ENCODE measurements at regions not wholly inside any gene's neighbourhood (a gene's known extent, or its start where the extent isn't known, plus 50 kb on each side); places are given as distances from the start of the nearest gene placed in this dataset.

DNA sequence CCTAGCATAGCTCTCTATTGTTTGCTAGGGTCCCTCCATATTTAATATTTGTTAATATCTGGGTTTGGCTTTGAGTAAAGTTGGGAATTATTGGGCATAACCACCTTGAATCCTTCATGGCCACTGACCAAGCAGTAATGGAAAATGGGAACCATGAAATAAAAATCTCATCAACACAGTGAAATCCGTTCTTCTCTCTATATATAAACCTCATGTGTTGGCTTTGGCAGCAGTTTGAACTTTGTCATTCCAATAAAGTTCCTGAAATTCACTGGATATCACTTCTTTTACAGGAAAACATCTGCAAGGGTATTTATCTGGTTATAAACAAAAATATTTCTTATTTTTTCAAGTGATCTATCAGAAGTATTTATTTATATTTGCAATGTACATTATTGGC, 93.0 kb upstream of the MPDZ start:
- Histone ChIP-seq H3K36me3 (no peaks in the 10 kb centered on the region), H3K27me3 (no peaks in the 10 kb centered on the region), H3K4me3 (no peak overlapping the region), H3K9me3 (no peaks in the 10 kb centered on the region), H3K27ac (no peak overlapping the region), H3K4me1 (no peaks in the 10 kb centered on the region)
- no peak for TF ChIP-seq POLR2AphosphoS5 (IDR thresholded peaks at IDR 0.05)
- no peak for TF ChIP-seq EP300 (IDR thresholded peaks at IDR 0.05)
- no peak for TF ChIP-seq POLR2A (IDR thresholded peaks at IDR 0.05)
- TF ChIP-seq, protein P1, sequence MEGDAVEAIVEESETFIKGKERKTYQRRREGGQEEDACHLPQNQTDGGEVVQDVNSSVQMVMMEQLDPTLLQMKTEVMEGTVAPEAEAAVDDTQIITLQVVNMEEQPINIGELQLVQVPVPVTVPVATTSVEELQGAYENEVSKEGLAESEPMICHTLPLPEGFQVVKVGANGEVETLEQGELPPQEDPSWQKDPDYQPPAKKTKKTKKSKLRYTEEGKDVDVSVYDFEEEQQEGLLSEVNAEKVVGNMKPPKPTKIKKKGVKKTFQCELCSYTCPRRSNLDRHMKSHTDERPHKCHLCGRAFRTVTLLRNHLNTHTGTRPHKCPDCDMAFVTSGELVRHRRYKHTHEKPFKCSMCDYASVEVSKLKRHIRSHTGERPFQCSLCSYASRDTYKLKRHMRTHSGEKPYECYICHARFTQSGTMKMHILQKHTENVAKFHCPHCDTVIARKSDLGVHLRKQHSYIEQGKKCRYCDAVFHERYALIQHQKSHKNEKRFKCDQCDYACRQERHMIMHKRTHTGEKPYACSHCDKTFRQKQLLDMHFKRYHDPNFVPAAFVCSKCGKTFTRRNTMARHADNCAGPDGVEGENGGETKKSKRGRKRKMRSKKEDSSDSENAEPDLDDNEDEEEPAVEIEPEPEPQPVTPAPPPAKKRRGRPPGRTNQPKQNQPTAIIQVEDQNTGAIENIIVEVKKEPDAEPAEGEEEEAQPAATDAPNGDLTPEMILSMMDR (IDR thresholded peaks at IDR 0.05), result no peak
- ATAC-seq, result no peak
- 20 to 38% methylated on average over 1 of the region's 1 CpG for WGBS, 2 donors (ENCODE audit: low coverage in 1 of 2)

DNA sequence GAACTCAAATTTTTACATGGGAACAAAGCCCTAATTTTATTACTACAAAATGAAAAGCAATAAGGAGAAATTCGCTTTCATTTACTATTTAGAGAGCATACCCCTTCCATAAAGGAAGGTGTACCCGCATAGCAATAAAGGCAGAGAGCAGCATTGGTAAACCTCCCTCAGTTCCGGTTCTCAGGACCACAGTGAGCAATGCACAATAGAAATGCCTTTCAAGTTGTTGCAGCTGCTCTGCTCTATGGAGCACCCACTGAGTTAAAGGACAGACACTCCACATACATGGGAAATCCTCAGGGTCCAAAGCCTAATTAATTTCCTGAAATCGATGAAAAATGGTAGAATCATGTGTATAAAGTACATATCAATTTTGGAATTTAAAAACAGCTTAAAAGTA, 89.9 kb upstream of the MPDZ start:
- Histone ChIP-seq H3K36me3 (no peaks in the 10 kb centered on the region), H3K27me3 (no peaks in the 10 kb centered on the region), H3K27ac (no peak overlapping the region), H3K4me3 (no peak overlapping the region), H3K9me3 (no peaks in the 10 kb centered on the region), H3K4me1 (peaks cover 0 to 6% (median 0%) of the 10 kb centered on the region in 3 donors)
- no peak for ATAC-seq
- 85% methylated on average over 4 of the region's 4 CpGs; no CpG with 5 or more reads in 1 of the 2 donors for WGBS, 2 donors (ENCODE audit: low coverage in 1 of 2)
- TF ChIP-seq, protein P1 (IDR thresholded peaks at IDR 0.05), result no peak
- TF ChIP-seq EP300 (IDR thresholded peaks at IDR 0.05), result no peak
- TF ChIP-seq POLR2A (IDR thresholded peaks at IDR 0.05), result no peak
- TF ChIP-seq POLR2AphosphoS5 (IDR thresholded peaks at IDR 0.05), result no peak

DNA sequence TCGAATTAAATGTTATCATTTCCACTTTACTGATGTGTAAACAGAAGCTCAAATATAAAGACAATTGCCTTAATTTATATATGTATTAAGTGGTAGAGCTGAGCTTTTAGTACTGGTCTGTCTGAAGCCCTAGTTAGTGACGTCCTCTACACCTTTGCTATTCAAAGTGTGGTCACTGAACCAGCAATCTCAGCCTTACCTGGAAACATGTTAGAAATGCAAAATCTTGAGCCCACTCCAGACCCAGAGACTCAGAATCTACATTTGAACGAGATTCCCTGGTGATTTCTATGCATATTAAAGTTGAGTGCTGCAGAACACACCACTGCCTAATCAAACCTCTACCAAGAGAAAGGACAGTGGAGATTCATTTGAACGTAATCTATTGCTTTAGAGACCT, 88.3 kb upstream of the MPDZ start:
- Histone ChIP-seq H3K27ac (no peak overlapping the region), H3K36me3 (no peaks in the 10 kb centered on the region), H3K27me3 (no peaks in the 10 kb centered on the region), H3K4me1 (peaks cover 0 to 7% (median 0%) of the 10 kb centered on the region in 3 donors), H3K9me3 (no peaks in the 10 kb centered on the region), H3K4me3 (no peak overlapping the region)
- 71 to 93% methylated on average over 4 of the region's 4 CpGs for WGBS, 2 donors (ENCODE audit: low coverage in 1 of 2)
- no peak for TF ChIP-seq EP300 (IDR thresholded peaks at IDR 0.05)
- TF ChIP-seq POLR2AphosphoS5 (IDR thresholded peaks at IDR 0.05), result no peak
- TF ChIP-seq, protein P1 (IDR thresholded peaks at IDR 0.05), result no peak
- no peak for TF ChIP-seq POLR2A (IDR thresholded peaks at IDR 0.05)
- ATAC-seq, result no peak

DNA sequence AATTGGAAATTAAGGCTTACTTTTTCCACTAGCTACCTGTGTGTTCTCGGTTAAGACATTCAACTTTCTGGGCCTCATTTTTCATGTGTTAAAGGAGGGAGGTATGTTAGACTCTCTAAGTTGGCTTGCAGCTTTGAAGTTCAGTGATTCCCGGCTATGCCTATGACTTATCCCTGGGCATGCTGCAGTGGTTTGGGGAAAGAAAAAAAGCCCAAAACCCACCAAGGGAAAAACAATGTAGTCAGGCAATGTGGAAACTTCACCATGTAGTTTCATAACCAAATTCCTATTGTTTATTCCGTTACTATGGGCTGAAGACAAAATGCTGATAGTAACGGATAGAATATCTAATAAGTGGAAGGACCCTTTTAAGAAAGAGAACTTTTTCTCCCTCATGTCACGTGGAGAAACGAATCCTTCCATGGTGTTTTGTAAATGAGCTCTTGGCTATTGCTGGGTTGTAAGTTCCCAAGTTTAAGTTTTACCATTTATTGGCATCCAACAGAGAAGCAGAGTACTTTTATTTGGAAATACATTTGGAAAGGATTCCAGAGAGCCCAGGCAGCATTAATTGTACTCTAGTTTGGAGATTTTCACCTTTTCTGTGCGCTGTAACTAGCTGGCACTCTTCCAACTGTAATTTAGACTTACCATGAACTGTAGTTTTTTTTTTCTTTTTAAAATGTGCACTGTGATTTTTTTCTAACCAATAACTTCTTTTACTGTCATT, 84.9 kb upstream of the MPDZ start:
- H3K9me3 ChIP-seq, result no peaks in the 10 kb centered on the region
- peak; percentile 61 for ATAC-seq
- no peaks in the 10 kb centered on the region for H3K36me3 ChIP-seq
- WGBS, 2 donors (ENCODE audit: low coverage in 1 of 2), result 43 to 47% methylated on average over 7 of the region's 7 CpGs
- TF ChIP-seq POLR2AphosphoS5 (IDR thresholded peaks at IDR 0.05) (no peak), EP300 (IDR thresholded peaks at IDR 0.05) (no peak), POLR2A (IDR thresholded peaks at IDR 0.05) (no peak)
- TF ChIP-seq, protein P1 (IDR thresholded peaks at IDR 0.05), result no peak
- H3K27me3 ChIP-seq, result no peaks in the 10 kb centered on the region
- no peak overlapping the region for H3K4me3 ChIP-seq
- H3K27ac ChIP-seq, result no peak overlapping the region
- peaks cover 0 to 14% (median 0%) of the 10 kb centered on the region in 3 donors for H3K4me1 ChIP-seq

DNA sequence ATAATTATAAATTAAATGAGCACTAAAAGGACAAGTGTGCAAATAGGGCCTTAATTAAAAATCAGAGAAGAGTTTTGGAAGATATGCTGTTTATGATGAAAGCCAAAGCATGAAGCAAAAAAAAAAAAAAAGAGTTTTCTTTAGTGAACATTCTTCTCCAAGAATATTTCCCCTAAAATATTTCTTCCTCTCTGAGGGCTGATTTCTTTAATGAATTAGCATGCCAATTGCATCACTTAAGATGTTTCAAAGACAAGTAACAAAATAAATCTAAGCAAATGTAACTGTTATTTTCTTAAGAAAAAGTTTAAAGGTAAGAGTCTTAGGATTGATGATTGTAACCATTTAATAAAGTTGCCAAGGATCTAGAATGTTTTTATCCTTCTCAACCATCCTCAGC, 81.6 kb upstream of the MPDZ start:
- peaks cover 2 to 27% (median 3%) of the 10 kb centered on the region in 3 donors for H3K4me1 ChIP-seq
- ATAC-seq, result no peak
- no peak overlapping the region for H3K27ac ChIP-seq
- H3K9me3 ChIP-seq, result no peaks in the 10 kb centered on the region
- H3K4me3 ChIP-seq, result no peak overlapping the region
- H3K36me3 ChIP-seq, result no peaks in the 10 kb centered on the region
- TF ChIP-seq, protein P1 (IDR thresholded peaks at IDR 0.05), result no peak
- TF ChIP-seq EP300 (IDR thresholded peaks at IDR 0.05) (no peak), POLR2AphosphoS5 (IDR thresholded peaks at IDR 0.05) (no peak), POLR2A (IDR thresholded peaks at IDR 0.05) (no peak)
- no peaks in the 10 kb centered on the region for H3K27me3 ChIP-seq

Data from gastroesophageal sphincter (tissue), 4 donors.